Suprapubic skin (tissue), 4 donors: ENCODE measurements at regions not wholly inside any gene's neighbourhood (a gene's known extent, or its start where the extent isn't known, plus 50 kb on each side); places are given as distances from the start of the nearest gene placed in this dataset.

Experiments used
- DNase-seq, 2 donors: peaks; one replicate each; pipeline ENCODE4 v3.0.0-alpha.2; 2019; ENCODE audit warnings: low spot score in 2 of 2
- H3K27ac ChIP-seq: fragments of 200-600 bp; sonication (generic); one replicate; pipeline ENCODE4 v1.5.1; 2019
- H3K27me3 ChIP-seq: fragments of 200-600 bp; sonication (generic); one replicate; pipeline ENCODE4 v1.5.1; 2019
- H3K36me3 ChIP-seq: fragments of 200-600 bp; sonication (generic); one replicate; pipeline ENCODE4 v1.5.1; 2019
- H3K4me1 ChIP-seq: fragments of 200-600 bp; sonication (generic); one replicate; pipeline ENCODE4 v1.5.1; 2019
- H3K4me3 ChIP-seq: fragments of 200-600 bp; sonication (generic); one replicate; pipeline ENCODE4 v1.5.1; 2019; ENCODE audit warnings: mild to moderate bottlenecking
- H3K9me3 ChIP-seq: fragments of 200-600 bp; sonication (generic); one replicate; pipeline ENCODE4 v1.5.1; 2019
- EP300 ChIP-seq: sonication (generic); formaldehyde crosslinking; IDR thresholded peaks from one replicate; pipeline ENCODE4 v1.6.1; 2017; ENCODE audit warnings: antibody characterized with exemption
- POLR2A ChIP-seq, 2 donors: fragments of 450-650 bp; IDR thresholded peaks; one replicate each; pipeline ENCODE4 v1.6.1; 2017; ENCODE audit warnings: antibody characterized with exemption in 2 of 2, mild to moderate bottlenecking in 2 of 2, moderate library complexity in 2 of 2
- POLR2AphosphoS5 ChIP-seq, 3 donors: sonication (generic); formaldehyde crosslinking; IDR thresholded peaks; one replicate each; pipeline ENCODE4 v1.6.1; 2017; ENCODE audit warnings: antibody characterized with exemption in 3 of 3
- WGBS: methylation state at CpG from one replicate; pipeline ENCODE4 v1.1.5; 2018; 5-methylcytosine and 5-hydroxymethylcytosine counted together
- TF ChIP-seq, protein P1 (sequence below), 2 donors: fragments of 200-600 bp in 1 of 2; fragments of 450-650 bp in 1 of 2; sonication (generic) in 1 of 2; IDR thresholded peaks; one replicate each; pipeline ENCODE4 v1.5.1; 2016 to 2019; ENCODE audit warnings: antibody characterized with exemption in 2 of 2, mild to moderate bottlenecking in 1 of 2, moderate library complexity in 1 of 2

DNA sequence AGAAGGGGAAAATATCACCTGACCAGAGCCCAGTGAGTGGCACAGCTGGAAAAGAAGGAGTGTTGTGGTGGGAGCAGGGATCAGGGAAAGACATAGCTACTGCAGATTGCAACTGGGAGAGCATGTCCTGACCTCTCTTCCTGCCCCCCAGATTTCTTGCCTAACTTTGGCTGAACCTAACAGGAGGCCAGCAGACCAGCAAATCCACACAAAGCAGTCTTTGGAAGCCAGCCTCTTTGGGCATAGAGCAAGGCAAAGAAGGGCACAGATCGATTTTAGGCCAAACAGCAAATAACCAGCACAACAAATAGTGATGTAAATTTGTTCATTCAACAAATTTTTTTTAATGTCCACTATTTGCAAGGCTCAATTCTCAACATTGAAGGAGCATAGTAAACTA lies 433.2 kb upstream of the GHITM start:
- TF ChIP-seq, protein P1, sequence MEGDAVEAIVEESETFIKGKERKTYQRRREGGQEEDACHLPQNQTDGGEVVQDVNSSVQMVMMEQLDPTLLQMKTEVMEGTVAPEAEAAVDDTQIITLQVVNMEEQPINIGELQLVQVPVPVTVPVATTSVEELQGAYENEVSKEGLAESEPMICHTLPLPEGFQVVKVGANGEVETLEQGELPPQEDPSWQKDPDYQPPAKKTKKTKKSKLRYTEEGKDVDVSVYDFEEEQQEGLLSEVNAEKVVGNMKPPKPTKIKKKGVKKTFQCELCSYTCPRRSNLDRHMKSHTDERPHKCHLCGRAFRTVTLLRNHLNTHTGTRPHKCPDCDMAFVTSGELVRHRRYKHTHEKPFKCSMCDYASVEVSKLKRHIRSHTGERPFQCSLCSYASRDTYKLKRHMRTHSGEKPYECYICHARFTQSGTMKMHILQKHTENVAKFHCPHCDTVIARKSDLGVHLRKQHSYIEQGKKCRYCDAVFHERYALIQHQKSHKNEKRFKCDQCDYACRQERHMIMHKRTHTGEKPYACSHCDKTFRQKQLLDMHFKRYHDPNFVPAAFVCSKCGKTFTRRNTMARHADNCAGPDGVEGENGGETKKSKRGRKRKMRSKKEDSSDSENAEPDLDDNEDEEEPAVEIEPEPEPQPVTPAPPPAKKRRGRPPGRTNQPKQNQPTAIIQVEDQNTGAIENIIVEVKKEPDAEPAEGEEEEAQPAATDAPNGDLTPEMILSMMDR (IDR thresholded peaks at IDR 0.05): no peak
- TF ChIP-seq POLR2A (IDR thresholded peaks at IDR 0.05) (no peak), EP300 (no peak), POLR2AphosphoS5 (IDR thresholded peaks at IDR 0.05) (no peak)
- H3K27me3 ChIP-seq: no peaks in the 10 kb centered on the region
- H3K36me3 ChIP-seq: no peaks in the 10 kb centered on the region
- 75% methylated on average over 1 of the region's 1 CpG for WGBS
- DNase-seq: no peak
- no peaks in the 10 kb centered on the region for H3K4me1 ChIP-seq
- H3K9me3 ChIP-seq: no peaks in the 10 kb centered on the region
- no peak overlapping the region for H3K27ac ChIP-seq
- no peak overlapping the region for H3K4me3 ChIP-seq

DNA sequence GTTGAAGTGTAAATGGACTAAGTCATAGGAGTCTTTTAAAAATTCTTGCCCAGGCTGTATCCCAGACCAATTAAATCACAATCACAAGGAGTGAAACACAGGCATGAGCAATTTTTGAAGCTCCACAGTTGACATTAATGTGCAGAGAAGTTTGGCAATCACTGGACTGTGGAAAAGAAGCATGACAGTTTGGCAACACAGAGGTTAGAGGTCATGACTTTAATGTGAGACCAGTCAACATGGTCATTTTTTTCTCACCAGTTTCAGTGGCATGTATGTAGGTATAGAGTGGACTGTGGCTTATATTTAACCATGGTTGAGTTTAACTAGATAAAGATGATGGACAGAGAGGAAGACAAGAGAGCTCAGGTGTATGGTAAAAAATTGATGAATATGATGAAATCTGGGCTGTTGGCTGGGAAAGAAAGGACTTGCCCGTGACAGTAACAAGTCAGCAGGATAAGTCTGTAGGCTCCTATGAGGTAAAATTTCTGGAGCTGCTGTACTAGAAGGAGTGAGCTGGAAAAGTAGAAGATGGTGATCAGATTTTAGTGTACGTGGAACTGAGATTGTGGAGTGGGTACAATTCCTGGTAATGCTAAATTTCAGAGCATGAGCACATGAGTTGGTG lies 432.2 kb upstream of the GHITM start:
- no peaks in the 10 kb centered on the region for H3K36me3 ChIP-seq
- no peak for DNase-seq
- WGBS: 79% methylated on average over 2 of the region's 2 CpGs
- H3K27ac ChIP-seq: no peak overlapping the region
- H3K4me1 ChIP-seq: no peaks in the 10 kb centered on the region
- no peaks in the 10 kb centered on the region for H3K27me3 ChIP-seq
- TF ChIP-seq POLR2A (IDR thresholded peaks at IDR 0.05) (no peak), POLR2AphosphoS5 (IDR thresholded peaks at IDR 0.05) (no peak), EP300 (no peak)
- TF ChIP-seq, protein P1 (IDR thresholded peaks at IDR 0.05): no peak
- H3K9me3 ChIP-seq: no peaks in the 10 kb centered on the region
- H3K4me3 ChIP-seq: no peak overlapping the region

DNA sequence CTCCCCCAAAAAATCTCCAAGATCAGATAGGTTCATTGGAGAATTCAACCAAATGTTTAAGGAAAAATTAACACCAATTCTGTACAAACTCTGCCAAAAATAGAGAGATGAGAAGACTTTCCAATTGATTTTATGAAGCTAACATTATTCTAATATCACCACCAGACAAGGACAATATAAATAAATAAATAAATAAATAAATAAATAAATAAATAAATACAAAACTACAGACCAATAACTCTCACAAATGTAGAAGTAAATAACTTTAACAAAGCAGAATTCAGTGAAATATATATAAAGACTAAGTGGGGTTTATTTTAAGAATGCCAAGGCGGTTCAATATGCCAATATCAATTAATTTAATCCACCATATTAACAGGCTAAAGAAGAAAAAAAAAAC lies 425.9 kb upstream of the GHITM start:
- Histone ChIP-seq H3K36me3 (no peaks in the 10 kb centered on the region), H3K9me3 (peaks cover 10% of the 10 kb centered on the region), H3K4me3 (no peak overlapping the region), H3K4me1 (no peaks in the 10 kb centered on the region), H3K27me3 (no peaks in the 10 kb centered on the region), H3K27ac (no peak overlapping the region)
- WGBS: 60% methylated on average over 1 of the region's 1 CpG
- TF ChIP-seq POLR2AphosphoS5 (IDR thresholded peaks at IDR 0.05) (no peak), POLR2A (IDR thresholded peaks at IDR 0.05) (no peak)
- DNase-seq: no peak

GRCh38 chr10:83723080-83723479 lies 416.2 kb upstream of the GHITM start:
- 55% methylated on average over 2 of the region's 2 CpGs for WGBS
- no peak overlapping the region for H3K27ac ChIP-seq
- H3K27me3 ChIP-seq: no peaks in the 10 kb centered on the region
- TF ChIP-seq, protein P1 (IDR thresholded peaks at IDR 0.05): no peak
- no peak for TF ChIP-seq POLR2AphosphoS5 (IDR thresholded peaks at IDR 0.05)
- TF ChIP-seq POLR2A (IDR thresholded peaks at IDR 0.05): no peak
- TF ChIP-seq EP300: no peak
- H3K9me3 ChIP-seq: no peaks in the 10 kb centered on the region
- no peak overlapping the region for H3K4me3 ChIP-seq
- no peak for DNase-seq
- H3K4me1 ChIP-seq: no peaks in the 10 kb centered on the region
- no peaks in the 10 kb centered on the region for H3K36me3 ChIP-seq

GRCh38 chr10:83724471-83725241 lies 414.7 kb upstream of the GHITM start:
- H3K9me3 ChIP-seq: no peaks in the 10 kb centered on the region
- H3K4me1 ChIP-seq: no peaks in the 10 kb centered on the region
- H3K27me3 ChIP-seq: no peaks in the 10 kb centered on the region
- WGBS: 73% methylated on average over 5 of the region's 5 CpGs
- H3K36me3 ChIP-seq: no peaks in the 10 kb centered on the region
- DNase-seq: no peak
- no peak overlapping the region for H3K27ac ChIP-seq
- no peak for TF ChIP-seq POLR2A (IDR thresholded peaks at IDR 0.05)
- TF ChIP-seq, protein P1 (IDR thresholded peaks at IDR 0.05): no peak
- TF ChIP-seq EP300: no peak
- TF ChIP-seq POLR2AphosphoS5 (IDR thresholded peaks at IDR 0.05): no peak
- H3K4me3 ChIP-seq: no peak overlapping the region
